SK-N-SH (cell line): ENCODE measurements at regions not wholly inside any gene's neighbourhood (a gene's known extent, or its start where the extent isn't known, plus 50 kb on each side); places are given as distances from the start of the nearest gene placed in this dataset.

Source experiments
- CTCF ChIA-PET: fragments of 300-600, 350-600 bp; formaldehyde crosslinking; extraction: SDS; loops from one replicate; lab custom pipeline; 2021; lab: Yijun Ruan, JAX
- POLR2A ChIA-PET: fragments of 350-600 bp; sonication (Branson Sonifier 250); formaldehyde crosslinking; extraction: SDS; loops from one replicate; lab custom pipeline; 2020; ENCODE audit warnings: antibody characterized with exemption, inconsistent platforms; lab: Yijun Ruan, JAX
- DNase-seq: peaks from one replicate; pipeline ENCODE4 v3.0.0; 2012
- H2AFZ ChIP-seq: fragments of 200-600 bp; sonication (generic); 2 replicates; pipeline ENCODE4 v1.8.1; 2016; ENCODE audit warnings: antibody characterized with exemption, mild to moderate bottlenecking, low read depth
- H3F3A ChIP-seq: fragments of 200-600 bp; sonication (generic); replicated peaks from 2 replicates; pipeline ENCODE3; 2016; ENCODE audit warnings: antibody characterized with exemption, mild to moderate bottlenecking; ENCODE audit not compliant: insufficient read depth
- H3K27ac ChIP-seq, 2 experiments: fragments of 200-500 bp in 1 of 2; fragments of 200-600 bp in 1 of 2; sonication (Bioruptor generic) in 1 of 2; sonication (generic), shearing (Covaris generic) in 1 of 2; 2 replicates each; pipeline versions ENCODE4 v1.5.1 to v1.6.1; 2014 to 2016; ENCODE audit warnings: low read depth in 2 of 2, inconsistent platforms in 1 of 2, low read length in 1 of 2, mild to moderate bottlenecking in 1 of 2, mixed read lengths in 1 of 2
- H3K27me3 ChIP-seq: fragments of 200-600 bp; sonication (generic), shearing (Covaris generic); 2 replicates; pipeline ENCODE4 v1.6.1; 2016; ENCODE audit warnings: mixed run types; ENCODE audit not compliant: insufficient read depth
- H3K36me3 ChIP-seq, 2 experiments: fragments of 200-500 bp in 1 of 2; fragments of 200-600 bp in 1 of 2; sonication (Bioruptor generic) in 1 of 2; sonication (generic) in 1 of 2; replicated peaks in 1 of 2; 2 replicates each; pipeline versions ENCODE3 to v1.5.1; 2014 to 2016; ENCODE audit warnings: low read length in 1 of 2, mild to moderate bottlenecking in 1 of 2; ENCODE audit not compliant: insufficient read depth in 2 of 2, control insufficient read depth in 1 of 2
- H3K4me1 ChIP-seq, 2 experiments: fragments of 200-500 bp in 1 of 2; fragments of 200-600 bp in 1 of 2; sonication (Bioruptor generic) in 1 of 2; sonication (generic), shearing (Covaris generic) in 1 of 2; 2 replicates each; pipeline versions ENCODE4 v1.5.1 to v1.6.1; 2014 to 2016; ENCODE audit warnings: low read depth in 1 of 2, low read length in 1 of 2, mixed run types in 1 of 2; ENCODE audit not compliant: insufficient read depth in 2 of 2, control insufficient read depth in 1 of 2
- H3K4me2 ChIP-seq: fragments of 200-600 bp; sonication (generic), shearing (Covaris generic); 2 replicates; pipeline ENCODE4 v1.6.1; 2017; ENCODE audit warnings: mixed run types
- H3K4me3 ChIP-seq, 2 experiments: fragments of 200-500 bp in 1 of 2; fragments of 200-600 bp in 1 of 2; sonication (Bioruptor generic) in 1 of 2; sonication (generic), shearing (Covaris generic) in 1 of 2; 2 replicates each; pipeline versions ENCODE4 v1.5.1 to v1.8.1; 2014 to 2016; ENCODE audit warnings: low read depth in 2 of 2, inconsistent platforms in 1 of 2, low read length in 1 of 2, mild to moderate bottlenecking in 1 of 2, mixed read lengths in 1 of 2, moderate library complexity in 1 of 2
- H3K79me2 ChIP-seq: fragments of 200-600 bp; sonication (generic); 2 replicates; pipeline ENCODE4 v1.8.1; 2017; ENCODE audit warnings: mild to moderate bottlenecking; ENCODE audit not compliant: insufficient read depth
- H3K9ac ChIP-seq: fragments of 200-600 bp; sonication (generic); 2 replicates; pipeline ENCODE4 v1.6.1; 2017; ENCODE audit warnings: mixed run types
- H3K9me2 ChIP-seq: fragments of 200-600 bp; sonication (generic); 2 replicates; pipeline ENCODE4 v1.6.1; 2017; ENCODE audit warnings: mixed run types
- H3K9me3 ChIP-seq: fragments of 200-600 bp; sonication (generic); 2 replicates; pipeline ENCODE4 v1.6.1; 2017; ENCODE audit warnings: mixed run types, mild to moderate bottlenecking, moderate library complexity
- H4K20me1 ChIP-seq: fragments of 200-600 bp; sonication (generic); 2 replicates; pipeline ENCODE4 v1.6.1; 2017; ENCODE audit warnings: mild to moderate bottlenecking, mixed run types; ENCODE audit not compliant: insufficient read depth
- CHD2 ChIP-seq: fragments of 150-350 bp; IDR thresholded peaks from 2 replicates; pipeline ENCODE4 v1.6.1; 2018; ENCODE audit warnings: low read length; ENCODE audit not compliant: partially characterized antibody
- EP300 ChIP-seq, 2 experiments: IDR thresholded peaks; 2 replicates each; pipeline versions ENCODE4 v1.4.0 to v1.6.1; 2012; ENCODE audit warnings: borderline replicate concordance in 1 of 2, low read depth in 1 of 2, low read length in 1 of 2
- GABPA ChIP-seq: IDR thresholded peaks from 2 replicates; pipeline ENCODE4 v1.4.0; 2012; ENCODE audit warnings: low read depth, mild to moderate bottlenecking
- IRF3 ChIP-seq: fragments of 150-350 bp; IDR thresholded peaks from 2 replicates; pipeline ENCODE4 v1.6.1; 2016; ENCODE audit warnings: mild to moderate bottlenecking, low read depth, low read length
- MAX ChIP-seq: IDR thresholded peaks from 2 replicates; pipeline ENCODE4 v1.4.0; 2012; ENCODE audit warnings: low read depth
- NRF1 ChIP-seq: IDR thresholded peaks from 2 replicates; pipeline ENCODE4 v1.6.1; 2012; ENCODE audit warnings: low read depth, mild to moderate bottlenecking, low read length
- REST ChIP-seq: IDR thresholded peaks from 2 replicates; pipeline ENCODE4 v1.6.1; 2012; ENCODE audit warnings: mild to moderate bottlenecking, low read depth, low read length, moderate library complexity
- SIN3A ChIP-seq: IDR thresholded peaks from 2 replicates; pipeline ENCODE4 v1.6.1; 2012; ENCODE audit warnings: low read depth, mild to moderate bottlenecking, low read length, moderate library complexity, borderline replicate concordance
- TEAD4 ChIP-seq: IDR thresholded peaks from 2 replicates; pipeline ENCODE4 v1.4.0; 2012; ENCODE audit warnings: mild to moderate bottlenecking, borderline replicate concordance; ENCODE audit not compliant: insufficient read depth
- USF1 ChIP-seq: IDR thresholded peaks from 2 replicates; pipeline ENCODE4 v1.4.0; 2012; ENCODE audit warnings: low read depth, borderline replicate concordance
- ZBTB33 ChIP-seq: IDR thresholded peaks from 2 replicates; pipeline ENCODE4 v1.4.0; 2012; ENCODE audit warnings: low read depth, borderline replicate concordance
- WGBS: methylation state at CpG from one replicate; pipeline ENCODE4 v1.1.6; 2017; ENCODE audit warnings: low lambda C conversion rate; 5-methylcytosine and 5-hydroxymethylcytosine counted together

GRCh38 chr3:153343988-153344782, 182.2 kb downstream of the RAP2B start:
- H3F3A ChIP-seq, result no peaks in the 10 kb centered on the region
- WGBS, result 49% methylated on average over 3 of the region's 3 CpGs
- H4K20me1 ChIP-seq, result no peaks in the 10 kb centered on the region
- ChIA-PET POLR2A (no interaction called here), CTCF (no interaction called here)
- no peak for TF ChIP-seq MAX
- TF ChIP-seq EP300 (IDR thresholded peaks at IDR 0.05; ENCODE audit: borderline replicate concordance in 1 of 2, low read depth in 1 of 2, low read length in 1 of 2), result no peak
- no peak for TF ChIP-seq SIN3A
- TF ChIP-seq ZBTB33, result no peak
- no peak for TF ChIP-seq NRF1
- TF ChIP-seq CHD2, result no peak
- no peak for TF ChIP-seq USF1
- no peak overlapping the region for H3K4me2 ChIP-seq
- H3K27ac ChIP-seq, result no peak overlapping the region
- H3K9ac ChIP-seq, result no peak overlapping the region
- H2AFZ ChIP-seq, result no peak overlapping the region
- no peak for DNase-seq
- no peaks in the 10 kb centered on the region for H3K4me1 ChIP-seq
- H3K4me3 ChIP-seq, result no peak overlapping the region
- no peaks in the 10 kb centered on the region for H3K9me2 ChIP-seq
- H3K79me2 ChIP-seq, result no peaks in the 10 kb centered on the region
- H3K36me3 ChIP-seq, result no peaks in the 10 kb centered on the region
- peaks cover 5% of the 10 kb centered on the region; the same call in 1 of the 2 replicates for H3K9me3 ChIP-seq
- no peaks in the 10 kb centered on the region for H3K27me3 ChIP-seq

GRCh38 chr3:153348457-153349107, 186.6 kb downstream of the RAP2B start:
- Histone ChIP-seq H3K4me3 (no peak overlapping the region), H3K27ac (no peak overlapping the region), H3K9ac (no peak overlapping the region), H4K20me1 (no peaks in the 10 kb centered on the region), H3K4me1 (no peaks in the 10 kb centered on the region), H3K27me3 (no peaks in the 10 kb centered on the region), H3K9me3 (peaks cover 5% of the 10 kb centered on the region), H3K9me2 (no peaks in the 10 kb centered on the region), H3F3A (no peaks in the 10 kb centered on the region), H3K79me2 (no peaks in the 10 kb centered on the region), H3K36me3 (no peaks in the 10 kb centered on the region), H2AFZ (no peak overlapping the region), H3K4me2 (no peak overlapping the region)
- CTCF ChIA-PET, result no interaction called here
- TF ChIP-seq REST (no peak), TEAD4 (no peak), IRF3 (no peak), GABPA (no peak)
- DNase-seq, result no peak
- 9% methylated on average over 2 of the region's 2 CpGs for WGBS
- POLR2A ChIA-PET, result no interaction called here
